Suprapubic skin (tissue), 2 donors: ENCODE measurements at regions not wholly inside any gene's neighbourhood (a gene's known extent, or its start where the extent isn't known, plus 50 kb on each side); places are given as distances from the start of the nearest gene placed in this dataset.

Source experiments
- EP300 ChIP-seq: sonication (generic); formaldehyde crosslinking; IDR thresholded peaks from one replicate; pipeline ENCODE4 v1.6.1; 2017; ENCODE audit warnings: antibody characterized with exemption
- POLR2A ChIP-seq, 2 donors: fragments of 450-650 bp; IDR thresholded peaks; one replicate each; pipeline ENCODE4 v1.6.1; 2017; ENCODE audit warnings: antibody characterized with exemption in 2 of 2, mild to moderate bottlenecking in 2 of 2, moderate library complexity in 2 of 2

GRCh38 chr12:93019975-93020630 is 91.0 kb upstream of the EEA1 start:
- TF ChIP-seq EP300 (no peak), POLR2A (IDR thresholded peaks at IDR 0.05) (no peak)
